Suppressor macrophage treated with lipopolysaccharide for 4 hours (primary cell): ENCODE measurements at regions not wholly inside any gene's neighbourhood (a gene's known extent, or its start where the extent isn't known, plus 50 kb on each side); places are given as distances from the start of the nearest gene placed in this dataset.

Experiments used
- DNase-seq: peaks from one replicate; pipeline ENCODE4 v3.0.0-alpha.2; 2020

DNA sequence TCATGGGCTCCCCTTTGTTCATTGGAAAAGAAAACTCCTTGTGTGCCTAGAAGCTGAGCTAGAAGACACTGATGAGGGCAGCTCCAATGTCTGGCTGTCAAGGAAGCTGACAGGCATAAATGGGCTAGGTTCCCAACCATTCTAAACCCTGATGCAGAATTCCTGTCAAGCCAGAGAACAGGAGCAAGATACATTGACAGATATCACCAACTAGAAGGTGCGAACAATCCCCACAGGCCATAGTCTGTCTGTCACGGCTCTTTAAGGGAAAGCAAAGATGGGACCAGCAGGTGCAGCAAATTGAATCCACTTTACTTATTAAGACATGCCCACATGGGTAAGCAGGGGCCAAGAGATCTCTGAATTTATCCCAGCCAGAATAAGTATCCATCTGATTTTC is 617.9 kb upstream of the POT1 start:
- no peak for DNase-seq

DNA sequence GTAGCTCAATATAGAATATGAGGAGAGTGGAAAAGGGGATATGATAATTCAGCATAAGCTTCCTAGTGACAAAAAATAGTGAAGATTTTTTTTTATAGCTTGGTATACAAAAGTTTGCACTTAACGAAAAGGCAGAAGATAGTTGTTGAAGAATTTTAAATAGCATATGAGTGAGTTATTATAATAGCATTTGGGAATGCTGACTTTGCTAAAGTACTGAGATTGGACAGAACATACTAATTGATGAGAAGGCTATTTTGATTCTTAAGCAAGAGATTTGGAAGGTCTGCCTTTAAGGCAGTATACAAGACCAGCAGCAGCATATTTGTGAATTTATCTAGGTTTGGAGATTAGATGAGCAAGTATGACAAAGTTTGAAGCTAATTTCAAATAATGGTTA is 600.9 kb upstream of the POT1 start:
- DNase-seq: no peak

- no peak for DNase-seq
These were observed 599.6 kb upstream of the POT1 start for GRCh38 chr7:125529249-125529648.

DNA sequence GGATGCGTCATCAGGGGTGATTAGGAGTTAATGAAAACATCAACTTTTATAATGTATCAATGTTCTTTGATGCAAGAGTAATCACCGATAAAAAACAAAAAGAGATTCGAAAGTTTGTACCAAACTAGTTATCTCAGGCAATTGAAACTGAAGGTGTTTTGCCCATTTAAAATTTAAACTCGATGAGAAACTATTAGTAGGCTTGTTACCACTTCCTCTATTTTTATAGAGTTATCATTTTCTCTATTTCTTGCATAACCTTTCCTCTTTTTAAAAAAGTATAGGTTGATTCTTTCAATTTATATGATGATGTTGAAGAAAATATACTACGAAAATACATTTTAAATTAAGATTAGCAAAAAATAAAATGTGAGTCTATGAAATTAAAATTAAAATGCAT is 597.3 kb upstream of the POT1 start:
- DNase-seq: peak; percentile 1

- DNase-seq: no peak
These were observed 596.5 kb upstream of the POT1 start for GRCh38 chr7:125526092-125526491.

DNA sequence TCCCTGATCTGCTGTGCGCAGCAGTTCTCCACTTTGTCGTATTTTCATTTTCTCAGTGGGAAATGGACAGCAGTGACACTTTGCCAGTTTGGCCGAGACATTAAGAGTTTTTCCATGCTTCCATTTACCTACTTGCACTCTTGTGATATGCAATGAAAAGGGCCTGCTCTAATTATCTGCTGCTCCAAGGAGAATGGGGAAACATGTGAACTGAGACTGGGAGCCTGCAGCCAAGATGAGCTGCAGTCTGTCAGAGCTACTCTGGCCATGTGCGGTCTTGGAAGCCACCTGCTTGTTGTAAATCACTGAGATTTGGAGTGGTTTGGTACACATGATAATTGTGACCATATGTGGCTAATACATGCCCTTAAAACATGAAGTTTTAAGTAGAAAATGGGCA is 586.6 kb upstream of the POT1 start:
- no peak for DNase-seq

GRCh38 chr7:125512373-125512772 is 582.7 kb upstream of the POT1 start:
- no peak for DNase-seq

DNA sequence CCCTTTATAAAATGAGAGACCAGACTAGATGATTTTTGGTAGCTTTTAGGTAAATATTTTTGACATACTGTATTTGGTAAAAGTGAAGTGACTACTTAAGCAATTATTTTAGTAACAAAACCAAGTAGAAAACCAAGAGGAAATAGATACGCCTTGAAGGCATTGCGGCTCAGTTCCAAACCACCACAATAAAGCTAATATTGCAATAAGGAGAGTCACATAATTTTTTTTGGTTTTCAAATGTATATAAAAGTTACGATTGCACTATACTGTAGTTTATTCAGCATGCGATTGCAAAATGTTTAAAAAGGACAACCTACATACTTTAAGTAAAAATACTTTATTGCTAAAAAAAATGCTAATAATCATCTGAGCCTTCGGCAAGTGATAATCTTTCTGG is 581.7 kb upstream of the POT1 start:
- no peak for DNase-seq

DNA sequence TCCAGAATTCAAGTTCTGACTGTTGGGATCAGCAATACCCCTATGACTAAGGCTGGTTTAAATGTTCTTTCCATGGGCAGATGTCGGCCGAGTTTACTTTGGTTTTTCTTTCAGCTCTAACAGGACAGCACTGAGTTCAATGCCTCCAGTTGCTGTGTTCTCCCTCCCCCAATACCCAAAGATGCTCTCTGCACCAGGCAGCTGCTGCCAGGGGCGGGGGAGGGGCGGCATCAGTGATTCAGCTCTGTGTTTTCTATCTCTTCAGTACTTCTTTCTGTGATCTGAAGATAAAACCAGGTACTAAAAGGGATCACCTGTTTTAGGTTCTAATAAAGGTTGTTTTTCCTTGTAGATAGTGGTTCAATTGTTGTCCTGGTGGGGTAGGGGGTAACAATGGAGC is 576.7 kb upstream of the POT1 start:
- no peak for DNase-seq

- no peak for DNase-seq
These were observed 575.2 kb upstream of the POT1 start for GRCh38 chr7:125504848-125505247.

DNA sequence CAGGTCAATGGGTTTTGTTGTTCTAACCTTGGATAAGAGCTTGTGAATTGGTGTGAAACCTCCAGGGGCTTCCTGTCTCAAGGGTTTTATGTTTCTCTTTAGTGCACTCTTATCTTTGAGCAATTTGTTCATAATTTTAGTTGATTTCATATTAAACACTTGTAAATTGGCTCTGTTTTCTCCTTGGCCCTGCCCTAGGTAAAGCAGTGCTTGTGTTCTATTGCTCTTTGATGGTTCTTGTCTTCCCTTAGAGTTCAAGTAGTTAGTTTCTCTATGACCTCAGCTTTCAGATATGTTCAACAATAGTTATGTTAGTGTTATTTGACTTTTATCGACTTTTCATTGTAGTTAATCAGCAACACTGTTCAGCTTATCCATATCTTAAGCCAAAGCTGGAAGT is 566.4 kb upstream of the POT1 start:
- no peak for DNase-seq

GRCh38 chr7:125492521-125492920 is 562.9 kb upstream of the POT1 start:
- DNase-seq: no peak

DNA sequence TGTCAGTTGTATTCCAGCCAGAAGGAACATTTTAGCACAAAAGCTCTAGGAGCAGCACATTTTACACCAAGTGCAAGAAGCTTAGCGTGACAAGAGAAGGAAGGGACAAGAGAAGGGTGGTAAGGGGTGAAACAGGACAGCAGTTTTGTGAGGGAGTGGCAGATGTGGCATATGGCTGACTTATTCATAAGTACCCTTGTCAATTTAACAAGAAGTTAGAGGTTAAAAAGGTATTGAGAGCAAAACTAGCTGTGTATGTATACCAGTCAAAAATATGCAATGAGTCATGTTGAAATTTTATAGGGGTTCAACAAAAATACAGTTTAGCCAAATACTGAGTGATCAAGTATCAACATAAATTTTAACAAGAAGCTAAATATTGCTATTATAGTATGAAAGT is 561.5 kb upstream of the POT1 start:
- DNase-seq: no peak

DNA sequence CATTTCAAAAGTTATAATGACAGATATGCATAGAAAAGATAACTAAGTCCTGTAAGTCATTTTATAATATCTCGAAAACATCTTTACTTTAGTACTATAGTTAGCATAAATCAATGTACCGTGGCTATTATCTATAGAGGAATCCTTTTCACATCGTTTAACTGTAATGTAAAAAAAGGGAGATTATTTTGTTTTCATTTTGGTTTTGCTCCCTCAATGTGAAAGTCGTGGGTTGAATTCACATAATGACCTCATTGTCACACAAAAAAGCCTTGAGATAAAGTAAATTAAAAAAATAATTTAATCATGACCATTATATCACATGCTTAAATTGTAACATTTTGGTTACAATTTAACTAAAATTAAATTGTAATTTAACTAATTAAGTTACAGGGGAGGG is 560.5 kb upstream of the POT1 start:
- DNase-seq: no peak

DNA sequence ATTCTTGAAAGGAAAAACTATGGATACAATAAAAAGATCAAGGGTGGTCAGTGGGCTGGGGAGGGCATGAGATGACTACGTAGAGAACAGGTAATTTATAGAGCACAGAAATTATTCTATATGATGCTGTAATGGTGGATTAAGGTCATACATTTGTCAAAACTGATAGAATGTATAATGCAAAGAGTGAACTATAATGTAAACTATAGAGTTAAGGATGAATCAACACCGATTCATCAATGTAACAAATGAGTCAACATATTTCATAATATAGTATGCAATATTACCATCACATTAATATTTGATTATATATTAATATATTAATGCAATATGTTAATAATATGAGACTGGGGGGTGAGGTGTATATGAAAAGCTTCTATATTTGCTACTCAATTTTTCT is 555.6 kb upstream of the POT1 start:
- DNase-seq: no peak

DNA sequence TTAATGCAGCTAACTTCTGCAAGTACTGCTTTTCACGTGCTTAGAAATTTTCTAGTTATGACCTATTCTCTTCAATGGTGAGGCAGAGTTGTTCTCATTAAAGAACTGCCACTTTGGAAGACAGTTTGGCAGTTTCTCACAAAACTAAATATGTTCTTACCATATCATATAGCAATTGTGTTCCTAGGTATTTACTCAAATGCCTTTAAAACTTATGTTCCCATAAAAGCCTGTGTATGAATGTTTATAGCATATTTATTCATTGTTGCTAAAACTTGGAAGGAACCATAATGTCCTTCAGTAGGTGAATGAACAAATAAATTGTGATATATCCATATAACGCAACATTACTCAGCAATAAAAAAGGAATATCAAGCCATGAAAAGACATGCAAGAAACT is 555.1 kb upstream of the POT1 start:
- no peak for DNase-seq

DNA sequence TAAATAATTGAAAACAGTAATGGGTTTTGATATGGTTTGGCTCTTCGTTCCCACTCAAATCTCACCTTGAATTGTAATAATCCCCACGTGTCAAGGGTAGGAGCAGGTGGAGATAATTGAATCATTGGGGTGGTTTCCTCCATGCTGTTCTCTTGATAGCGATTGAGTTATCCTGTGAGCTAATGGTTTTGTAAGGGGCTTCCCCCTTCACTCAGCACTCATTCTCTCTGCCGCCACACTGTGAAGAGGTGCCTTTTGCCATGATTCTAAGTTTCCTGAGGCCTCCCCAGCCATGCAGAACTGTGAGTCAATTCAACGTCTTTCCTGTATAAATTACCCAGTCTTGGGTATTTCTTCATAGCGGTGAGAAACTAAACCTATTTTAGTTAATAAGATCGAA is 551.7 kb upstream of the POT1 start:
- DNase-seq: no peak

GRCh38 chr7:125480762-125481161 is 551.1 kb upstream of the POT1 start:
- DNase-seq: no peak

DNA sequence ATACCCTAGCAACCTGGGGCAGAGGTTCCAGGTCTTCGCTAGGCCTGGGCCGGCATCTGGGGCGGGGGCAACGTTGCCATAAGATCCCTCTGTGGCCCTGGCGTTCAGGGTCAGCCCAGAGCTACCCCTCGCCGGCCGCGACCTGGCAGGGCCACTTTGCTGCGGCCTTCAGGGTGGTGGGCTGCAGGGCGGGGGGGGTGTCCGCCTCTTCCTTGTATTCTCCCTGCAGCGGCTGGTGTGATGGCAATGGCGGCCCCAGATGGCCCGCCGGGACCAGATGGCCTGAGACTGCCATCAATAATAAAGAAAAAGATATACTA is 539.2 kb upstream of the POT1 start:
- no peak for DNase-seq

DNA sequence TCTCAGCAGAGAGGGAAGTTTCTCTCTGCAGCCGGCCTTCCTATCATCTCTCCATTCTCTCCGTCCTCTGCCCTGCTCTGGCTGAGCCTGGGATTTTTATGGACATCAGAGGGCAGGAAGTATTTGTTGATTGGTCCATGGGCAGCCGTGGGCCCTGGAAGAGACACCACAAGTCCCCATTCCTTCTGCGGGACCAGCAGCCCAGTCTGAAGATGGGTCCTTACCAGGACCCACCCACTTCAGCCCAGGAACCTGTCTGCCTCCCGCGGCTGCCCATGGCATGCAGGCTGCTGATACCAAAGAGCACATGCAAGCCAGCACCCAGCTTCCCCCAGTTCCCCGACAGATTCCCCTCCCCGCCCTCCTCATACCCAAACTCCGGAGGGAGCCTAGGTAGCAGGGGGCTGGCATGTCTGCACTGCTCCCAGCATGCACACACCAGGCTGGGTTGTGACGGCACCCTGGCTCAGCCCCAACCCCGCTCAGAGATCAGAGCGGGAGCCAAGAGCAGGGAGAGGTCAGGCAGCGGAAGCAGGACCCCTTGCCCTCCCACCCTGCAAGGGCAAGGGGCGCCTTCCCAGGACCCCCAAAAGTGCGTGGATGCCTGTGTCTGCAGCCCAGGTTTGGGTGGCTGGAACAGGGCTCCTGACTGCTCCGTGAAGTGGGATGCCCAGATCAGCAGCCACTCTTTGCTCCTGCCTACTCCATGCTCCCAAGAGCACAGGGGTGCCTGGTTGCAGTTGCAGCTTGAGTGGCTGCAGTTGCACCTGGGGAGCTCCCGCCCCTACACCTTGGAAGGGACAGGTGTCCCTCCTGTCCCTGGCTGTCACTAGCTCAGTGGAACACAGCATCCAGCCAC is 538.6 kb upstream of the POT1 start:
- no peak for DNase-seq

DNA sequence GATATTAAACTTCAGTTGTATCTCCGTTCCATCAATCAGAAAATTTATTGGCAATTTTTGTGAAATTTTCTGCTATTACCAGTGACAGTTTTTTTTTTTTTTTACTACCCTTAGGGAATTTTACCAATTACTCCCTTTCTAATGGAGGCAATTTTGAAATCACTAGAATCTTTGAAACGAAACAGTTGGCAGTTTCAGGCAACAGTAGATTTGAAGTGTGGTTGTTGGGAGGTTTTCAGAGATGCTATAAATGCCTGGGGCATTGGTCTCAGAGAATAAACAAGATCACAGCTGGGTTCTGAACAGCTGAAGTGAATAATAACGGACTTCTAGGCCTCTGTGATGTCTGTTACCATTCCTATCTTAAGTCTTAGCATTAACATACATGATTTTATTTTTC is 535.9 kb upstream of the POT1 start:
- no peak for DNase-seq

DNA sequence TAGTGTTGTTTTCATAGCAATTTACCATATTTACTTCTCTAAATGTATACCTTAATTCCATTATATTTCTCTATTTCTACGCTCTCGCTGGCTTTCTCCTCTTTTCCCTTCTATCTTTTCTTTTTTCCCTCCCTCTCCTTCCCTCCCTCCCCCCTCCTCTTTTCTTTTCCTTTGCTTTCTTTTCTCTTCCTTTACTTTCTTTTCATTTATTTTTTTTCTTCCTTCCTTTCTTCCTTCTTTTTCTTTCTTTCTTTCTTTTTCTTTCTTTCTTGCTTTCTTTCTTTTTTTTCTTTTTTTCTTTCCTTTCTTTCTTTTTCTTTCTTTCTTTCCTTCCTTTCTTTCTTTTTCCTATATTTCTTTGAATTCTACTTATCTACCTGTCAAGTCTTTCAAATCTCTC is 533.0 kb upstream of the POT1 start:
- DNase-seq: no peak

DNA sequence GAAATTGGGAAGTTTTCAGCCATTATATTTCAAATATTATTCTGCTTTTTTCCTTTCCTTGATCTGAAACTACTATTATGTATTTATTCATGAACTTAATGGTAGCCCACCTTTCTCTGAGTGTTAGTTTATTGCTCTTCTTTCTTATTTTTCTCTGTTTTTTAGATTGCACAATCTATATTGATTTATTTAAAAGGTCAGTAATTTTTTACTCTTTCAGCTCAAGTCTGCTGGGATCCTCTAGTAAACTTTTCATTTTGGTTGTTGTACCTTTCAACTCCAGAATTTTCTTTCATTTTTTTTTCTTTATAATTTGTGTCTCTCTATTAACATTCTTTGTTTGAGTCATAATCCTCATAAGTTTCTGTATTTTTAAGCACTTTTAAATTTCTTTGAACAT is 529.4 kb upstream of the POT1 start:
- no peak for DNase-seq

DNA sequence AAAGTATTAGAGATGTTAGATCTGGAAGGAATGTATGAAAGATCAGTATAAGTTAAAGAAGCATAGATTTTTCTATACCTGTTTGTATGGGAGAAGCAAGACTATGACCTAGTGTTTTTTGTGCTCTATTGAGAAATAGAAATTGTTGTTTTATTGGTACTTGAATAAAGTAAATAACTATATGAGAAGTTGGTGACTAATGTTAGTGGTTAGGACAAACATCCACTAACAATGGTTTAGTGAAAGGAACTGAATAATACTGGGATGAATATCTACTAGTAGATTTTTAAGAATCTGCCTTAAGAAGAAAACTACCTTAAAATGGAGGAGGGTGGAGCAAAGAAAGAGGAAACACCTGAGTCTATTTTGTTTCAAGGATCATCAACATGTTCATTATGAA is 521.1 kb upstream of the POT1 start:
- no peak for DNase-seq

- DNase-seq: no peak
These were observed 516.2 kb upstream of the POT1 start for GRCh38 chr7:125445836-125446235.

GRCh38 chr7:125444864-125445263 is 515.2 kb upstream of the POT1 start:
- DNase-seq: no peak
